Astrocyte (in vitro differentiated cells and primary cell): ENCODE measurements at regions not wholly inside any gene's neighbourhood (a gene's known extent, or its start where the extent isn't known, plus 50 kb on each side); places are given as distances from the start of the nearest gene placed in this dataset.

ENCODE experiments used
- CTCF ChIP-seq: IDR thresholded peaks from 2 replicates; pipeline ENCODE4 v1.5.1; 2011; ENCODE audit warnings: low read depth, mild to moderate bottlenecking, inconsistent platforms, low read length, moderate library complexity; ENCODE audit not compliant: insufficient read depth
- EZH2 ChIP-seq: IDR thresholded peaks from 2 replicates; pipeline ENCODE4 v1.6.1; 2012; ENCODE audit warnings: mild to moderate bottlenecking, low read length, inconsistent platforms; ENCODE audit not compliant: insufficient read depth

GRCh38 chr1:71262970-71263369 is 182.1 kb upstream of the ZRANB2 start:
- TF ChIP-seq CTCF = no peak
- TF ChIP-seq EZH2 = no peak
